ENCODE measurements at regions not wholly inside any gene's neighbourhood (a gene's known extent, or its start where the extent isn't known, plus 50 kb on each side); places are given as distances from the start of the nearest gene placed in this dataset.

GRCh38 chr2:21585881-21586280 is 462.1 kb downstream of the TDRD15 start:
- DNase-seq (no peak), ATAC-seq (no peak)
- Mint-ChIP-seq H3K27me3 (no peaks in the 10 kb centered on the region), H3K9me3 (ENCODE audit: low read depth) (peaks cover 11% of the 10 kb centered on the region), H3K36me3 (ENCODE audit: low read depth) (no peaks in the 10 kb centered on the region), H3K4me3 (no peak overlapping the region), H3K4me1 (no peaks in the 10 kb centered on the region), H3K27ac (no peak overlapping the region)
- CTCF ChIA-PET, result no interaction called here
- intact Hi-C loops (cut with DNase I, micrococcal nuclease), result no loop called here
- POLR2A ChIA-PET, result no interaction called here

DNA sequence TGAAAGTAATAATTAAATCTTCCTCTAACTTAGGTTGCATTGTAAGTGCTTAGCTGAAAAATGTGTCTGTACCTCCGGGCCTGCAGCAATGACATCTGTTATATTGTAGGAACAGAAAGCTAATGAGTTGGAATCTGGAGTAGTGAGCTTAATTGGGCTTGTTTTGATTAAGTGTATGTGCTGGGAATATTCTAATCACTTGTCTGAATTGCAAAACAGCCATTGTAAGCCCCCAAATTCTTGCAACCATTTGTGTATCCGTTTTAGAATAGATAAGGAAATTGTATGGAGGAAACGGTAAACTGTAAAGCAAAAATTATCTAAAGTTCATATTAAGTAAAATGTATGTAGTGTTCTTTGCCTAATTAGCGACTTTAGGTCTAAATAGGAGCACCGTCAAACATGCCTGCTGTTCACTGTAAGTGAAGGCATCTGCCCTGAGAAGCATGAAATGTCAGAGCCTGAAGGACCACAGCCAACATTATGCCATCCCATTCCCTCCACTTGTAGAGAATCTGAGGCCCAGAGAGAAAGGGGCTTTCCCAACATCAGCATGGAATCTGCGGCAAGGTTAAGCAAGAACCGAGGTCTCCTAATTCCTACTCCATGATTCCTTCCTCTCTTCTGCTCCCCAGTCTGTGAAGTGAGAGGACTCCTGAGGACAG is 466.4 kb downstream of the TDRD15 start:
- Mint-ChIP-seq H3K27me3 (no peaks in the 10 kb centered on the region), H3K4me3 (no peak overlapping the region), H3K27ac (no peak overlapping the region), H3K4me1 (no peaks in the 10 kb centered on the region), H3K9me3 (ENCODE audit: low read depth) (peaks cover 6% of the 10 kb centered on the region), H3K36me3 (ENCODE audit: low read depth) (no peaks in the 10 kb centered on the region)
- POLR2A ChIA-PET, result no interaction called here
- CTCF ChIA-PET, result interaction anchor here (0.7 kb wide), 1 partner anchor 97 kb away, joined by 3 read pairs; no protein-coding TSS in a partner anchor
- DNase-seq (no peak), ATAC-seq (no peak)
- intact Hi-C loops (cut with DNase I, micrococcal nuclease), result no loop called here

GRCh38 chr2:21591926-21592325 is 468.2 kb downstream of the TDRD15 start:
- H3K27ac Mint-ChIP-seq, result no peak overlapping the region
- no peaks in the 10 kb centered on the region for H3K4me1 Mint-ChIP-seq
- no peak overlapping the region for H3K4me3 Mint-ChIP-seq
- no peak for DNase-seq
- CTCF ChIA-PET, result no interaction called here
- no peaks in the 10 kb centered on the region for H3K27me3 Mint-ChIP-seq
- POLR2A ChIA-PET, result no interaction called here
- intact Hi-C loops (cut with DNase I, micrococcal nuclease), result no loop called here
- peaks cover 9% of the 10 kb centered on the region for H3K9me3 Mint-ChIP-seq (ENCODE audit: low read depth)
- ATAC-seq, result no peak
- no peaks in the 10 kb centered on the region for H3K36me3 Mint-ChIP-seq (ENCODE audit: low read depth)

- no peaks in the 10 kb centered on the region for H3K4me1 Mint-ChIP-seq
- no peak for DNase-seq
- POLR2A ChIA-PET, result no interaction called here
- no peaks in the 10 kb centered on the region for H3K36me3 Mint-ChIP-seq (ENCODE audit: low read depth)
- intact Hi-C loops (cut with DNase I, micrococcal nuclease), result no loop called here
- no peak for ATAC-seq
- H3K9me3 Mint-ChIP-seq (ENCODE audit: low read depth), result peaks cover 3% of the 10 kb centered on the region
- no peaks in the 10 kb centered on the region for H3K27me3 Mint-ChIP-seq
- H3K4me3 Mint-ChIP-seq, result no peak overlapping the region
- CTCF ChIA-PET, result no interaction called here
- no peak overlapping the region for H3K27ac Mint-ChIP-seq
Measured at GRCh38 chr2:21599417-21599816, 475.6 kb downstream of the TDRD15 start.

DNA sequence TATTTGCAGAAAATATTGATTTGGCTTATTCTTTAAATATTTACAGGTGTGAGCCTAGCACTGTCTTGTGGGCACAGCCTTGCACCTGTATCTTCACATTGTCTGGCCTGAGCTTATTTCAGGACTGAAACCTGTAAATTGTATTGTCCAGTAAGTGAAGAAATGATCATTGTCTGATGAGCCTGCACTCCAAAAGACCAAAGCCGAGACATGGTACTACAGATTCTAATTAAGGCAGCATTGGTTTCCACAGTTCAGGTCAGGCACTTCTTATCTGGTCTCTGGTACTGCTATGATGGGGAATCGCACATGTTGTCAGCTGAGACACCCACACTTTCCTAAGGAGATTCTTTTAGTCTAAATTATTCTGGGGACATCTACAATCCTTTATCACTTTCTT is 479.0 kb downstream of the TDRD15 start:
- Mint-ChIP-seq H3K27me3 (no peaks in the 10 kb centered on the region), H3K36me3 (ENCODE audit: low read depth) (no peaks in the 10 kb centered on the region), H3K4me1 (no peaks in the 10 kb centered on the region), H3K27ac (no peak overlapping the region), H3K9me3 (ENCODE audit: low read depth) (peaks cover 7% of the 10 kb centered on the region), H3K4me3 (no peak overlapping the region)
- ChIA-PET POLR2A (no interaction called here), CTCF (no interaction called here)
- intact Hi-C loops (cut with DNase I, micrococcal nuclease), result no loop called here
- ATAC-seq (no peak), DNase-seq (no peak)

DNA sequence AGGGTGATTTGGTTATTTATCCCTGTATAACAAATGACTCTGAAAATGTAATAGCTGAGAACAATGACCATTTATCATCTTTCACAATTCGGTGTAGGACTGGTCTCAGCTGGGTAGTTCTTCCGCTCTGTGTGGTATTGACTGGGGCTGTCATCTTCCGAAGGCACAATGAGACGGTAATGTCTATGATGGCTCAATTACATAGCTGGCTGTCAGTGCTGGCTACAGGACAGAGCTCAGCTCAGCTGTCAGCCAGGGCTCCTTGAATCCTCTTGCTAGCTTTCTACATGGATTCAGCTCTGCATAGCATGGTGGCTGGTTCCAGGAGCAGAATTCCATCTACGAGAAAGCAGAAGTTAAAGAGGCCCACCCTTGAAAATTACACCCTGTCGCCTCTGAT is 483.8 kb downstream of the TDRD15 start:
- Mint-ChIP-seq H3K36me3 (ENCODE audit: low read depth) (no peaks in the 10 kb centered on the region), H3K9me3 (ENCODE audit: low read depth) (peaks cover 20% of the 10 kb centered on the region), H3K27me3 (no peaks in the 10 kb centered on the region), H3K27ac (no peak overlapping the region), H3K4me1 (no peaks in the 10 kb centered on the region), H3K4me3 (no peak overlapping the region)
- ChIA-PET CTCF (no interaction called here), POLR2A (no interaction called here)
- DNase-seq (no peak), ATAC-seq (no peak)
- intact Hi-C loops (cut with DNase I, micrococcal nuclease), result no loop called here

DNA sequence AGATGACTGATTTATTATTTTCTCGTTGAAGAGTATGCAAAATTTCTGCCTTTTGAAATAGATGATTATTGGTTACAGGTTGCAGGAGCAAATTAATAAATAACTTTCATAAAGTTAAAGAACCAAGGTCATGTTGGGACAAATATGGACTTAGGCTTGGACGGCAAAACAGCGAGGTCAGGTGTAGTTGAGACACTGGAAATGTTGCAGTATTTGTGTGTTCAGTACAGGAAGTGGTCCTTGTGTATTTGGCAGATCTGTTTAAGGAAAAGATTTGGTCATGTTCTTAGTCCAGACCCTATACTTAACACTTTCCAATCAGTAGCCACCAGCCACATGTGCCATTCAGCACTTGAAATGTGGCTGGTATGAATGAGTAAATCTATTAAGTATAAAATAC is 486.5 kb downstream of the TDRD15 start:
- POLR2A ChIA-PET, result no interaction called here
- no peak overlapping the region for H3K27ac Mint-ChIP-seq
- ATAC-seq, result no peak
- no peaks in the 10 kb centered on the region for H3K36me3 Mint-ChIP-seq (ENCODE audit: low read depth)
- no peak for DNase-seq
- H3K9me3 Mint-ChIP-seq (ENCODE audit: low read depth), result peaks cover 24% of the 10 kb centered on the region
- H3K4me1 Mint-ChIP-seq, result no peaks in the 10 kb centered on the region
- H3K4me3 Mint-ChIP-seq, result no peak overlapping the region
- CTCF ChIA-PET, result no interaction called here
- no peaks in the 10 kb centered on the region for H3K27me3 Mint-ChIP-seq
- intact Hi-C loops (cut with DNase I, micrococcal nuclease), result no loop called here

DNA sequence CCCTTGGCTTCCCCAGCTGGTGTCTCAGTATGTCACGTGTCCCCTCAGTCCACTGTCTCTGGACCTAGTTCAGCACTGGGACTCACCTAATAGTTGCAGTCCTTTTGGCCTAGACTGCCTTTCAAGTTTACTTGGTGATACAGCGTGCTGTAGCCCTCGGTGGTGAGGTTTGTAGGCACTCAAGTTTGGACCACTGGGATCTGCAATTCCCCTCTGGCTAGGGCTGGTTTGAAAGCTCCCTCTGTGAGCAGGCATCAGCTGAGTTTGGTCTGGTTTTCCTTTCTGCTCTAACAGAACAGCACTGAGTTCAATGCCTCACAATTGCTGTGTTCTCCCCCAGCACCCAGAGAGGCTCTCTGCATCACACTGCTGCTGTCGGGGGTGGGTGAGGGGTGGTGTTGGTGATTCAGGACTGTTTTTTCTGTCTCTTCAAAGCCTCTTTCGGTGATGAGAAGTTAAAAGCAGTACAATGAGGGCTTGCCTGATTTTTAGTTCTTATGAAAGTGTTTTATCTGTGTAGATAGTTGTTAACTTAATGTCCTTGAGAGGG is 494.2 kb downstream of the TDRD15 start:
- POLR2A ChIA-PET, result no interaction called here

GRCh38 chr2:21620771-21621170 is 497.0 kb downstream of the TDRD15 start:
- Mint-ChIP-seq H3K36me3 (ENCODE audit: low read depth) (no peaks in the 10 kb centered on the region), H3K4me3 (no peak overlapping the region)
- POLR2A ChIA-PET, result no interaction called here

More for the DNA sequence above, 494.2 kb downstream of the TDRD15 start:
- ATAC-seq, result no peak
- DNase-seq, result no peak
- no peaks in the 10 kb centered on the region for H3K27me3 Mint-ChIP-seq
- H3K36me3 Mint-ChIP-seq (ENCODE audit: low read depth), result no peaks in the 10 kb centered on the region
- intact Hi-C loops (cut with DNase I, micrococcal nuclease), result no loop called here
- no peak overlapping the region for H3K27ac Mint-ChIP-seq
- CTCF ChIA-PET, result no interaction called here
- H3K9me3 Mint-ChIP-seq (ENCODE audit: low read depth), result peaks cover 9% of the 10 kb centered on the region
- H3K4me3 Mint-ChIP-seq, result no peak overlapping the region
- no peaks in the 10 kb centered on the region for H3K4me1 Mint-ChIP-seq

GRCh38 chr2:21627938-21628337 is 504.2 kb downstream of the TDRD15 start:
- Mint-ChIP-seq H3K36me3 (ENCODE audit: low read depth) (no peaks in the 10 kb centered on the region), H3K27ac (no peak overlapping the region), H3K4me3 (no peak overlapping the region), H3K27me3 (no peaks in the 10 kb centered on the region), H3K4me1 (no peaks in the 10 kb centered on the region), H3K9me3 (ENCODE audit: low read depth) (peaks cover 5% of the 10 kb centered on the region)
- intact Hi-C loops (cut with DNase I, micrococcal nuclease), result no loop called here
- ChIA-PET CTCF (interaction anchor here (0.6 kb wide), 1 partner anchor 149 kb away, joined by 3 read pairs; no protein-coding TSS in a partner anchor), POLR2A (no interaction called here)
- DNase-seq, result no peak
- ATAC-seq, result no peak

More at GRCh38 chr2:21620771-21621170, 497.0 kb downstream of the TDRD15 start:
- Mint-ChIP-seq H3K27me3 (no peaks in the 10 kb centered on the region), H3K9me3 (ENCODE audit: low read depth) (peaks cover 5% of the 10 kb centered on the region), H3K4me1 (no peaks in the 10 kb centered on the region), H3K27ac (no peak overlapping the region)
- intact Hi-C loops (cut with DNase I, micrococcal nuclease), result no loop called here
- DNase-seq, result no peak
- no peak for ATAC-seq
- CTCF ChIA-PET, result no interaction called here

DNA sequence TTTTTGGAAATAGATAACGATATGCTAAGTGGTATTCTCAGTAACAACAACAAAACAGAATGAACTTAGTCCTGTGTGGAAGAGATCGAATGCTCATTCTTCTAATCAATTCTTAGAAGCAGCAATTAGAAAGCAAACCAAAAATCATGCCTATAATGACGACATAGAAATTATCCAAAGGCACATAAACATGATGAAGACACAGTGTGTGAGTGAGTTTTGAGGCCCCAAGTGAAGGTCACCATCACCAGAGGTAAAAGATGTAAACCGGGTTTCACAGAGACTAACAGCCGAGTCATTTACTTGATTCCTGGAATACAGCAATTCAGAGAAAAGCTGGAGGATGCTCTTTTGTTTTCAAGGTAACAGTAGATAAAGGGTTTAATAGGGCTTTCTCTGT is 509.2 kb downstream of the TDRD15 start:
- ChIA-PET POLR2A (no interaction called here), CTCF (no interaction called here)

GRCh38 chr2:21633466-21633865 is 509.7 kb downstream of the TDRD15 start:
- H3K9me3 Mint-ChIP-seq (ENCODE audit: low read depth), result peaks cover 4% of the 10 kb centered on the region
- ChIA-PET CTCF (interaction anchor here (0.8 kb wide), 1 partner anchor 289 kb away, joined by 3 read pairs; no protein-coding TSS in a partner anchor), POLR2A (no interaction called here)
- H3K27ac Mint-ChIP-seq, result no peak overlapping the region
- H3K4me3 Mint-ChIP-seq, result no peak overlapping the region
- ATAC-seq, result no peak
- no peaks in the 10 kb centered on the region for H3K27me3 Mint-ChIP-seq
- DNase-seq, result no peak
- no peaks in the 10 kb centered on the region for H3K36me3 Mint-ChIP-seq (ENCODE audit: low read depth)
- H3K4me1 Mint-ChIP-seq, result no peaks in the 10 kb centered on the region
- intact Hi-C loops (cut with DNase I, micrococcal nuclease), result no loop called here

More for the DNA sequence above, 509.2 kb downstream of the TDRD15 start:
- H3K27ac Mint-ChIP-seq, result no peak overlapping the region
- H3K4me3 Mint-ChIP-seq, result no peak overlapping the region
- H3K36me3 Mint-ChIP-seq (ENCODE audit: low read depth), result no peaks in the 10 kb centered on the region
- intact Hi-C loops (cut with DNase I, micrococcal nuclease), result no loop called here
- H3K9me3 Mint-ChIP-seq (ENCODE audit: low read depth), result peaks cover 7% of the 10 kb centered on the region
- no peaks in the 10 kb centered on the region for H3K27me3 Mint-ChIP-seq
- ATAC-seq (no peak), DNase-seq (no peak)
- no peaks in the 10 kb centered on the region for H3K4me1 Mint-ChIP-seq

Data from activated CD4-positive, alpha-beta T cell treated with anti-CD3 and anti-CD28 coated beads for 36 hours (primary cell).